ENCODE measurements at regions not wholly inside any gene's neighbourhood (a gene's known extent, or its start where the extent isn't known, plus 50 kb on each side); places are given as distances from the start of the nearest gene placed in this dataset.
"Not testable (repeated sequence)": the region's sequence is repeated elsewhere in the genome, so short reads cannot be mapped to it uniquely, and the experiment has no call there.

- DNase-seq (ENCODE audit: low read depth in 2 of 3, low spot score in 2 of 3): no peak
These were observed 123.3 kb upstream of the ZCCHC13 start for GRCh38 chrX:74180716-74181115.

GRCh38 chrX:74179990-74180389, 124.0 kb upstream of the ZCCHC13 start:
- DNase-seq (ENCODE audit: low read depth in 2 of 3, low spot score in 2 of 3): no peak

GRCh38 chrX:74179499-74179898, 124.5 kb upstream of the ZCCHC13 start:
- no peak for DNase-seq (ENCODE audit: low read depth in 2 of 3, low spot score in 2 of 3)

GRCh38 chrX:74179071-74179470, 124.9 kb upstream of the ZCCHC13 start:
- no peak for DNase-seq (ENCODE audit: low read depth in 2 of 3, low spot score in 2 of 3)

- DNase-seq (ENCODE audit: low read depth in 2 of 3, low spot score in 2 of 3): no peak
These were observed 125.4 kb upstream of the ZCCHC13 start for GRCh38 chrX:74178536-74178935.

- no peak for DNase-seq (ENCODE audit: low read depth in 2 of 3, low spot score in 2 of 3)
These were observed 132.5 kb upstream of the ZCCHC13 start for GRCh38 chrX:74171465-74171864.

- DNase-seq (ENCODE audit: low read depth in 2 of 3, low spot score in 2 of 3): no peak
These were observed 141.8 kb upstream of the ZCCHC13 start for GRCh38 chrX:74162199-74162598.

- no peak for DNase-seq (ENCODE audit: low read depth in 2 of 3, low spot score in 2 of 3)
These were observed 143.2 kb upstream of the ZCCHC13 start for GRCh38 chrX:74160816-74161215.

- DNase-seq (ENCODE audit: low read depth in 2 of 3, low spot score in 2 of 3): no peak
These were observed 143.6 kb upstream of the ZCCHC13 start for GRCh38 chrX:74160358-74160757.

- no peak for DNase-seq (ENCODE audit: low read depth in 2 of 3, low spot score in 2 of 3)
These were observed 156.5 kb upstream of the ZCCHC13 start for GRCh38 chrX:74147439-74147838.

GRCh38 chrX:74138943-74139342, 165.0 kb upstream of the ZCCHC13 start:
- no peak for DNase-seq (ENCODE audit: low read depth in 2 of 3, low spot score in 2 of 3)

- no peak for DNase-seq (ENCODE audit: low read depth in 2 of 3, low spot score in 2 of 3)
These were observed 170.7 kb upstream of the ZCCHC13 start for GRCh38 chrX:74133156-74133796.

- DNase-seq (ENCODE audit: low read depth in 2 of 3, low spot score in 2 of 3): no peak
These were observed 171.7 kb upstream of the ZCCHC13 start for GRCh38 chrX:74132280-74132679.

GRCh38 chrX:74119016-74119910, 184.7 kb upstream of the ZCCHC13 start:
- no peak for DNase-seq (ENCODE audit: low read depth in 2 of 3, low spot score in 2 of 3)

GRCh38 chrX:74117962-74118902, 185.7 kb upstream of the ZCCHC13 start:
- DNase-seq (ENCODE audit: low read depth in 2 of 3, low spot score in 2 of 3): no peak

GRCh38 chrX:74111245-74111644, 192.7 kb upstream of the ZCCHC13 start:
- DNase-seq (ENCODE audit: low read depth in 2 of 3, low spot score in 2 of 3): no peak

- DNase-seq (ENCODE audit: low read depth in 2 of 3, low spot score in 2 of 3): no peak
These were observed 196.3 kb upstream of the ZCCHC13 start for GRCh38 chrX:74107666-74108065.

GRCh38 chrX:74104356-74105015, 199.5 kb upstream of the ZCCHC13 start:
- DNase-seq (ENCODE audit: low read depth in 2 of 3, low spot score in 2 of 3): no peak

GRCh38 chrX:74098407-74098806, 205.6 kb upstream of the ZCCHC13 start:
- not testable (repeated sequence) for DNase-seq (ENCODE audit: low read depth in 2 of 3, low spot score in 2 of 3)

- DNase-seq (ENCODE audit: low read depth in 2 of 3, low spot score in 2 of 3): no peak
These were observed 213.9 kb upstream of the ZCCHC13 start for GRCh38 chrX:74090049-74090448.

Data from activated CD8-positive, alpha-beta memory T cell treated with anti-CD3 and anti-CD28 coated beads for 48 hours (primary cell).